Right cardiac atrium (tissue), 5 donors: ENCODE measurements at regions not wholly inside any gene's neighbourhood (a gene's known extent, or its start where the extent isn't known, plus 50 kb on each side); places are given as distances from the start of the nearest gene placed in this dataset.
"Not testable (repeated sequence)": the region's sequence is repeated elsewhere in the genome, so short reads cannot be mapped to it uniquely, and the experiment has no call there.

Source experiments
- ATAC-seq, 2 donors: fragments of 200-7000 bp; cut with Tn5 transposase; one replicate each; pipeline versions ENCODE4 v1.8.0 to v1.9.1; 2020; ENCODE audit warnings: moderate library complexity in 2 of 2, mild to moderate bottlenecking in 1 of 2
- DNase-seq, 3 donors: peaks; one replicate each; pipeline ENCODE4 v3.0.0-alpha.2; 2020
- H3K27ac ChIP-seq: one replicate; pipeline ENCODE4 v1.5.1; 2013; ENCODE audit warnings: mild to moderate bottlenecking, low read length, control low read depth, moderate library complexity
- H3K27me3 ChIP-seq: one replicate; pipeline ENCODE4 v1.6.1; 2013; ENCODE audit not compliant: control insufficient read depth, insufficient read depth
- H3K4me1 ChIP-seq: one replicate; pipeline ENCODE4 v1.6.1; 2013; ENCODE audit warnings: low read length; ENCODE audit not compliant: control insufficient read depth, insufficient read depth
- H3K4me3 ChIP-seq: one replicate; pipeline ENCODE4 v1.5.1; 2013; ENCODE audit warnings: low read length, control low read depth
- H3K9me3 ChIP-seq: one replicate; pipeline ENCODE4 v1.6.1; 2013; ENCODE audit warnings: low read length; ENCODE audit not compliant: control insufficient read depth
- WGBS: extraction: QIAGEN DNeasy Blood & Tissue Kit; methylation state at CpG from one replicate; pipeline ENCODE4 v1.1.7; 2013; 5-methylcytosine and 5-hydroxymethylcytosine counted together
- intact Hi-C, 4 donors: fragments of 100-400 bp; cut with DNase I; formaldehyde crosslinking; loops; one replicate each; pipeline versions ENCODE4 v1.11.0 to v1.14.0; 2022 to 2023
- donor health status: healthy with polysubstance abuse.
- donor health status: DM: no; HTN: yes; CAD: no.
- donor health status: DM: no; HTN: no; CAD: no.
- donor health status: DM: no; HTN: yes; CAD: no; lungs with severe emphysema.
- donor health status: DM: yes; HTN: yes; CAD: no.

- H3K27ac ChIP-seq, result no peak overlapping the region
- DNase-seq (no peak), ATAC-seq (no peak)
- H3K9me3 ChIP-seq, result no peaks in the 10 kb centered on the region
- WGBS, result 97% methylated on average over 1 of the region's 1 CpG
- no peak overlapping the region for H3K4me3 ChIP-seq
- no peaks in the 10 kb centered on the region for H3K4me1 ChIP-seq
- intact Hi-C loops, result no loop called here
- no peaks in the 10 kb centered on the region for H3K27me3 ChIP-seq
Measured at GRCh38 chr3:146382386-146382785, 87.0 kb downstream of the PLSCR2 start.

GRCh38 chr3:146380046-146380445 lies 89.3 kb downstream of the PLSCR2 start:
- no peak overlapping the region for H3K27ac ChIP-seq
- DNase-seq (no peak), ATAC-seq (no peak)
- no peak overlapping the region for H3K4me3 ChIP-seq
- no peaks in the 10 kb centered on the region for H3K9me3 ChIP-seq
- intact Hi-C loops, result no loop called here
- H3K4me1 ChIP-seq, result no peaks in the 10 kb centered on the region
- H3K27me3 ChIP-seq, result no peaks in the 10 kb centered on the region
- 64% methylated on average over 2 of the region's 2 CpGs for WGBS

- H3K4me3 ChIP-seq, result no peak overlapping the region
- H3K9me3 ChIP-seq, result no peaks in the 10 kb centered on the region
- no peak overlapping the region for H3K27ac ChIP-seq
- WGBS, result 44% methylated on average over 3 of the region's 3 CpGs
- ATAC-seq (no peak), DNase-seq (no peak)
- H3K27me3 ChIP-seq, result no peaks in the 10 kb centered on the region
- H3K4me1 ChIP-seq, result no peaks in the 10 kb centered on the region
- intact Hi-C loops, result no loop called here
Measured at GRCh38 chr3:146375219-146375618, 94.1 kb downstream of the PLSCR2 start.

- no peak for ATAC-seq
- intact Hi-C loops, result no loop called here
Measured at GRCh38 chr3:146374146-146374545, 95.2 kb downstream of the PLSCR2 start.

DNA sequence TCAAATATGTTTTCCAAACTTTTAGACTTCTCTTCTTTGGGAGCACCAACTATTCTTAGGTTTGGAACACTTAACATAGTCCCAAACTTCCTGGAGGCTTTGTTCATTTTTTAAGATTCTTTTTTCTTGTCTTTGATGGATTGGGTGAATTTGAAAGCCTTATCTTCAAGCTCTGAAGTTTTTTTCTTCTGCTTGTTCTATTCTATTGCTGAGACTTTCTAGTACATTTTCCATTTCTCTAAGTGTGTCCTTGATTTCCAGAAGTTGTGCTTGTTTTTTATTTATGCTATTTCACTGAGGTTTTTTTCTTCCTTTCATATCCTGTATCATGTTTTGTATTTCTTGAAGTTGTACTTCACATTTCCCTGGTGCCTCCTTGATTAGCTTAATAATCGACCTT lies 97.5 kb downstream of the PLSCR2 start:
- H3K9me3 ChIP-seq, result no peaks in the 10 kb centered on the region
- 86% methylated on average over 1 of the region's 1 CpG for WGBS
- H3K4me1 ChIP-seq, result no peaks in the 10 kb centered on the region
- DNase-seq (no peak), ATAC-seq (no peak)
- H3K4me3 ChIP-seq, result no peak overlapping the region
- intact Hi-C loops, result no loop called here
- no peaks in the 10 kb centered on the region for H3K27me3 ChIP-seq
- no peak overlapping the region for H3K27ac ChIP-seq

More at GRCh38 chr3:146374146-146374545, 95.2 kb downstream of the PLSCR2 start:
- Histone ChIP-seq H3K27ac (no peak overlapping the region), H3K4me3 (no peak overlapping the region), H3K9me3 (no peaks in the 10 kb centered on the region), H3K4me1 (no peaks in the 10 kb centered on the region), H3K27me3 (no peaks in the 10 kb centered on the region)
- DNase-seq, result no peak
- 50% methylated on average over 2 of the region's 2 CpGs for WGBS

DNA sequence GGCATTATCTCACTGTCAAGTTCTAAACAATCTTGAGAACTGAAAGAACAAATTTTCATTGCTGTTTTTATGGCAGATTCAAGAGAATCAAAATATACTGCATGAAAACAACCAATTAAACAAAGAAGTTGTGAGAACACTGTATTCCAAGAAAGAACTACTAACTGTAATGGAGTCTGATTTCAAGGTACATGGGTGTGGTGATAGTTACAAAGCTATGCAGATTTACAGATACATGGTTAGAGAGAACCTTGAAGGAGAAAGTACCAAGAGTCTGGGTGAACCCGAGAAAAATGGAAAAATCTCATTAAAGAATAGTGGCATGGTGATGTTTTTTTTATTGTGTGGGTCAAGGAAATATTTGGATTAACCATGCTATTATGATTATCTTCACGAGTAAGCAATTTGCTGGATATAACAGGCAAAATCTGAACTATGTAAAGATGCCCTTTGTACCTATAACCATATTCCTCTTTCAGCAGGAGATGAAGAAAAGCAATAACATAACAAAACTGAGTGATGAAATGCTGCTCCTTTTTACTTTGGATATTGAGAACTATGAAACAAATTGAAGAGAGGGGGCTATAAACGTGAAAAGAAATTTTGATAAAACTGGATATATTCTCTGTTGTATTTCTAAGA lies 100.4 kb downstream of the PLSCR2 start:
- Histone ChIP-seq H3K4me1 (no peaks in the 10 kb centered on the region), H3K9me3 (no peaks in the 10 kb centered on the region), H3K27me3 (no peaks in the 10 kb centered on the region), H3K4me3 (no peak overlapping the region), H3K27ac (no peak overlapping the region)
- WGBS, result 73% methylated on average over 3 of the region's 3 CpGs
- DNase-seq (no peak), ATAC-seq (no peak)
- intact Hi-C loops, result no loop called here

DNA sequence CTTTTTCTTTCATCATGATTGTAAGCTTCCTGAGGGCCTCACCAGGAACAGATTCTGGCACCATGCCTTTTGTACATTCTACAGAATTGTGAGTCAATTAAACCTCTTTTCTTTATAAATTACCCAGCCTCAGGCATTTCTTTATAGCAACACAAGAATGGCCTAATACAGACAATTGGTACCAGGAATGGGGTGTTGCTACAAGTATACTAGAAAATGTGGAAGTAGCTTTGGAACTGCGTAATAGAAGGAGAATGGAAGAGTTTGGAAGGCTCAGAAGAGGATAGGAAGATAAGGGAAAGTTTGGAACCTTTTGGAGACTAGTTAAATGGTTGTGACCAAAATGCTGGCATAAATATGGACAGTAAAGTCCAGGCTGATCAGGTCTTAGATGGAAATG lies 108.9 kb upstream of the PLSCR4 start:
- 80% methylated on average over 1 of the region's 1 CpG for WGBS
- intact Hi-C loops, result no loop called here

GRCh38 chr3:146354421-146354820 lies 103.5 kb upstream of the PLSCR4 start:
- whole genome bisulfite sequencing, result 92% methylated on average over 6 of the region's 6 CpGs
- H3K4me3 ChIP-seq, intact Hi-C loops, H3K27me3 ChIP-seq, ATAC-seq, H3K9me3 ChIP-seq, DNase-seq, H3K27ac ChIP-seq, H3K4me1 ChIP-seq: not testable (repeated sequence)

More for the DNA sequence above, 108.9 kb upstream of the PLSCR4 start:
- DNase-seq (no peak), ATAC-seq (no peak)
- H3K4me1 ChIP-seq, result no peaks in the 10 kb centered on the region
- no peak overlapping the region for H3K4me3 ChIP-seq
- H3K9me3 ChIP-seq, result no peaks in the 10 kb centered on the region
- no peak overlapping the region for H3K27ac ChIP-seq
- H3K27me3 ChIP-seq, result no peaks in the 10 kb centered on the region

- Histone ChIP-seq H3K4me1 (no peaks in the 10 kb centered on the region), H3K4me3 (no peak overlapping the region), H3K27me3 (no peaks in the 10 kb centered on the region), H3K9me3 (no peaks in the 10 kb centered on the region), H3K27ac (no peak overlapping the region)
- no peak for ATAC-seq
- WGBS, result 94% methylated on average over 2 of the region's 2 CpGs
- DNase-seq, result no peak
- intact Hi-C loops, result no loop called here
Measured at GRCh38 chr3:146350852-146351251, 99.9 kb upstream of the PLSCR4 start.

- DNase-seq, result no peak
- H3K4me3 ChIP-seq, result no peak overlapping the region
- WGBS, result 69% methylated on average over 2 of the region's 2 CpGs
- no peaks in the 10 kb centered on the region for H3K27me3 ChIP-seq
- intact Hi-C loops, result no loop called here
- H3K27ac ChIP-seq, result no peak overlapping the region
- ATAC-seq, result no peak
- H3K4me1 ChIP-seq, result no peaks in the 10 kb centered on the region
- H3K9me3 ChIP-seq, result no peaks in the 10 kb centered on the region
Measured at GRCh38 chr3:146345900-146346299, 95.0 kb upstream of the PLSCR4 start.

DNA sequence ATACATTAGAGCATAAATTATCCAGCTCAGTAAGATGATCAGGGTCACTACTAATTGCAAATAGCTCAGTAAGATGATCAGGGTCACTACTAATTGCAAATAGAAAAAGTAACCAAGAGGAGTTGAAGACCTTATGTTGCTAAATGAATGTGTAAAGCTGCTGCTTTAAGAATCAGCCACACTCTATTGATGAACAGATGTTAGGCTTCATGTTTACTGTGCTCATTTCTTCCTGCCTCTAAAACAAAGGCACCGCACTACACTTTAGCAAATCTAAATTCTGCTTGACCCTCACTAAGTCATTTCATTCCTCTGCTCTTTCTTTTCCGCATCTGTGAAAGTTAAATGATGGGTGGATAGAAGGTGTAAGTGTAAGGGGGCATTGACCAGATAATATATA lies 92.6 kb upstream of the PLSCR4 start:
- intact Hi-C loops, result no loop called here
- H3K27ac ChIP-seq, result no peak overlapping the region
- H3K4me3 ChIP-seq, result no peak overlapping the region
- no peaks in the 10 kb centered on the region for H3K9me3 ChIP-seq
- WGBS, result 32% methylated on average over 2 of the region's 2 CpGs
- ATAC-seq, result no peak
- H3K4me1 ChIP-seq, result no peaks in the 10 kb centered on the region
- H3K27me3 ChIP-seq, result no peaks in the 10 kb centered on the region
- DNase-seq, result no peak

GRCh38 chr3:146342989-146343388 lies 92.1 kb upstream of the PLSCR4 start:
- Histone ChIP-seq H3K4me3 (no peak overlapping the region), H3K9me3 (no peaks in the 10 kb centered on the region), H3K27ac (no peak overlapping the region), H3K4me1 (no peaks in the 10 kb centered on the region), H3K27me3 (no peaks in the 10 kb centered on the region)
- intact Hi-C loops, result no loop called here
- ATAC-seq, result no peak
- DNase-seq, result no peak
